DND-41 (cell line): ENCODE measurements at regions not wholly inside any gene's neighbourhood (a gene's known extent, or its start where the extent isn't known, plus 50 kb on each side); places are given as distances from the start of the nearest gene placed in this dataset.

Experiments
- ATAC-seq: fragments of 200-7000 bp; cut with Tn5 transposase; 3 replicates; pipeline ENCODE4 v1.9.1; 2021; ENCODE audit warnings: low read depth; ENCODE audit not compliant: insufficient read depth
- DNase-seq: peaks from one replicate; pipeline ENCODE4 v3.0.0-alpha.2; 2020
- H2AFZ ChIP-seq: 2 replicates; pipeline ENCODE4 v1.6.0; 2012; ENCODE audit warnings: low read depth, low read length
- H3K27ac ChIP-seq: 2 replicates; pipeline ENCODE4 v1.5.1; 2012; ENCODE audit warnings: low read length, inconsistent platforms
- H3K27me3 ChIP-seq: fragments of 200-600 bp; sonication (generic); 2 replicates; pipeline ENCODE4 v1.6.0; 2012; ENCODE audit warnings: low read length, mild to moderate bottlenecking, inconsistent platforms; ENCODE audit not compliant: insufficient read depth, poor library complexity
- H3K36me3 ChIP-seq: 2 replicates; pipeline ENCODE4 v1.5.1; 2012; ENCODE audit warnings: low read length, inconsistent platforms; ENCODE audit not compliant: insufficient read depth
- H3K4me1 ChIP-seq: 2 replicates; pipeline ENCODE4 v1.5.1; 2012; ENCODE audit warnings: mild to moderate bottlenecking, low read length; ENCODE audit not compliant: insufficient read depth
- H3K4me2 ChIP-seq: 2 replicates; pipeline ENCODE4 v1.6.0; 2012; ENCODE audit warnings: mild to moderate bottlenecking, moderate library complexity, low read length, inconsistent platforms; ENCODE audit not compliant: insufficient read depth
- H3K4me3 ChIP-seq, 2 experiments: fragments of 200-600 bp in 1 of 2; shearing (Covaris generic) in 1 of 2; 2 replicates each; pipeline ENCODE4 v1.5.1; 2012 to 2016; ENCODE audit warnings: inconsistent platforms in 2 of 2, low read length in 2 of 2, mild to moderate bottlenecking in 2 of 2, low read depth in 1 of 2, moderate library complexity in 1 of 2
- H3K79me2 ChIP-seq: 2 replicates; pipeline ENCODE4 v1.6.0; 2012; ENCODE audit warnings: low read length, inconsistent platforms; ENCODE audit not compliant: insufficient read depth
- H3K9ac ChIP-seq: 2 replicates; pipeline ENCODE4 v1.6.0; 2012; ENCODE audit warnings: low read depth, mild to moderate bottlenecking, inconsistent platforms, low read length, moderate library complexity
- H3K9me3 ChIP-seq: 2 replicates; pipeline ENCODE4 v1.5.1; 2012; ENCODE audit warnings: low read length, moderate library complexity, mild to moderate bottlenecking, inconsistent platforms; ENCODE audit not compliant: insufficient read depth, severe bottlenecking
- H4K20me1 ChIP-seq: 2 replicates; pipeline ENCODE4 v1.6.0; 2012; ENCODE audit warnings: low read length; ENCODE audit not compliant: insufficient read depth
- EZH2 ChIP-seq: IDR thresholded peaks from 3 replicates; pipeline ENCODE4 v1.6.1; 2012; ENCODE audit warnings: borderline replicate concordance, low read depth, mild to moderate bottlenecking, moderate library complexity, low read length, inconsistent platforms; ENCODE audit not compliant: severe bottlenecking
- TF ChIP-seq, protein P1 (sequence below): IDR thresholded peaks from 2 replicates; pipeline ENCODE4 v1.5.1; 2012; ENCODE audit warnings: borderline replicate concordance, low read length, moderate library complexity, mild to moderate bottlenecking; ENCODE audit not compliant: poor library complexity, severe bottlenecking; ENCODE audit errors: extremely low read depth

DNA sequence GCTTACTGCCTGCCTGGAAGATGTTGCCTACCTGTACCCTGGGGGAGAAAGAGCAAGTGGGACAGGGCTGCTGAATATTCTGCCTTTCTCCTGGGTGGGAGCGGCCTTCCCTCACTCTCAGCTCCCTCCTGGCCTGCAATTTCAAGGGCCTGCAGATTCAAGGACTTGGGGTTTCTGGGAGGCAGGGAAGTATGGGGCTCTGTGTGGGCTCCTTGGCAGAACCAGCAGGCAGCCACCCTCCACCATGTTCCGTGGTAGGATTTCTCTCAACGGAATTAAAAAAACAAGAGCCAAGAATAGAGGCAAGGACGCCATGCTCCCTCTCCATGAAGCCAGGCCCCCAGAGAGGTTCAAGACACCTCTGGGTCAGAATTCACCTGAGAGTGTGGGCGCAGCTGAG is 127.7 kb downstream of the NAV1 start:
- no peak overlapping the region for H3K27ac ChIP-seq
- no peak overlapping the region for H3K4me3 ChIP-seq
- H3K36me3 ChIP-seq: no peaks in the 10 kb centered on the region
- DNase-seq: no peak
- H3K79me2 ChIP-seq: no peaks in the 10 kb centered on the region
- ATAC-seq: no peak
- H2AFZ ChIP-seq: no peak overlapping the region
- no peaks in the 10 kb centered on the region for H3K4me1 ChIP-seq
- peaks cover 9% of the 10 kb centered on the region for H3K27me3 ChIP-seq
- H4K20me1 ChIP-seq: no peaks in the 10 kb centered on the region
- TF ChIP-seq, protein P1, sequence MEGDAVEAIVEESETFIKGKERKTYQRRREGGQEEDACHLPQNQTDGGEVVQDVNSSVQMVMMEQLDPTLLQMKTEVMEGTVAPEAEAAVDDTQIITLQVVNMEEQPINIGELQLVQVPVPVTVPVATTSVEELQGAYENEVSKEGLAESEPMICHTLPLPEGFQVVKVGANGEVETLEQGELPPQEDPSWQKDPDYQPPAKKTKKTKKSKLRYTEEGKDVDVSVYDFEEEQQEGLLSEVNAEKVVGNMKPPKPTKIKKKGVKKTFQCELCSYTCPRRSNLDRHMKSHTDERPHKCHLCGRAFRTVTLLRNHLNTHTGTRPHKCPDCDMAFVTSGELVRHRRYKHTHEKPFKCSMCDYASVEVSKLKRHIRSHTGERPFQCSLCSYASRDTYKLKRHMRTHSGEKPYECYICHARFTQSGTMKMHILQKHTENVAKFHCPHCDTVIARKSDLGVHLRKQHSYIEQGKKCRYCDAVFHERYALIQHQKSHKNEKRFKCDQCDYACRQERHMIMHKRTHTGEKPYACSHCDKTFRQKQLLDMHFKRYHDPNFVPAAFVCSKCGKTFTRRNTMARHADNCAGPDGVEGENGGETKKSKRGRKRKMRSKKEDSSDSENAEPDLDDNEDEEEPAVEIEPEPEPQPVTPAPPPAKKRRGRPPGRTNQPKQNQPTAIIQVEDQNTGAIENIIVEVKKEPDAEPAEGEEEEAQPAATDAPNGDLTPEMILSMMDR: no peak
- no peak for TF ChIP-seq EZH2
- no peaks in the 10 kb centered on the region for H3K9me3 ChIP-seq
- no peak overlapping the region for H3K9ac ChIP-seq
- no peak overlapping the region for H3K4me2 ChIP-seq

DNA sequence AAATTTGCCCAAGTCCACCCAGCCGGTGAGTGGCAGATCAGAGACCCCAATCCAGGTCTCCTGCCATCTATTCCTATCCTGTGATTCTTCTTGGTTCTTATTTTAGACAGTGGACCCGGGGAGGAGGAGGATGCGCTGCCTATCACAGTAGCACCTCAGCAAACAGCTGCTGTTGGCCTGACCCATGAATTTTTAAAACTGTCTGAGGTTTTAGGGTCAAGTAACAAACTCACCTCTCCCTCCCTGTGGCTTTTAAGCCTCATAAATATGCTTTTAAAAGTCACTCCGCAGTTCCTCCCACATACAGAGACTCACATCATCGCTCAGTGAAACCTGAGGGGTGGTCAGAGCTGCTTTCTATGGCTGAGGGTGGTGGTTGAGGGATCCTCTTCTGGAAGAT is 128.6 kb downstream of the NAV1 start:
- no peaks in the 10 kb centered on the region for H3K4me1 ChIP-seq
- H3K9me3 ChIP-seq: no peaks in the 10 kb centered on the region
- peaks cover 9% of the 10 kb centered on the region for H3K27me3 ChIP-seq
- H3K36me3 ChIP-seq: no peaks in the 10 kb centered on the region
- H4K20me1 ChIP-seq: no peaks in the 10 kb centered on the region
- H3K4me3 ChIP-seq: no peak overlapping the region
- no peak overlapping the region for H3K4me2 ChIP-seq
- H3K27ac ChIP-seq: no peak overlapping the region
- TF ChIP-seq EZH2: no peak
- TF ChIP-seq, protein P1: no peak
- DNase-seq (no peak), ATAC-seq (no peak)
- H3K9ac ChIP-seq: no peak overlapping the region
- H3K79me2 ChIP-seq: no peaks in the 10 kb centered on the region
- H2AFZ ChIP-seq: no peak overlapping the region

DNA sequence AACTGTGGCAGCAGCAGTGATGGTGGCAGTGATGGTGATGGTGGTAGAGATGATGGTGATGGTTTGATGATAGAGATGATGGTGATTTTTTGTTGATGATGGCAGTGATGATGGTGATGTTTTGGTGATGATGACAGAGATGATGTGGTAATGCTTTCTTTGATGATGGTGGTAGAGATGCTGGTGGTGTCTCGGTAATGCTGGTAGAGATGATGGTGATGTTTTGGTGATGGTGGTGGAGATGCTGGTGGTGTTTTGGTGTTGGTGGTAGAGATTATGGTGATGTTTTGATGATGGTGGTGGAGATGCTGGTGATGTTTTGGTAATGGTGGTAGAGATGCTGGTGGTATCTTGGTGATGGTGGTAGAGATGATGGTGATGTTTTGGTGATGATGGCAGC is 131.6 kb downstream of the NAV1 start:
- H2AFZ ChIP-seq: no peak overlapping the region
- H3K4me1 ChIP-seq: no peaks in the 10 kb centered on the region
- TF ChIP-seq, protein P1: no peak
- TF ChIP-seq EZH2: no peak
- H4K20me1 ChIP-seq: no peaks in the 10 kb centered on the region
- H3K4me2 ChIP-seq: no peak overlapping the region
- no peak for DNase-seq
- no peaks in the 10 kb centered on the region for H3K79me2 ChIP-seq
- H3K27ac ChIP-seq: no peak overlapping the region
- no peak overlapping the region for H3K4me3 ChIP-seq
- ATAC-seq: no peak
- no peaks in the 10 kb centered on the region for H3K36me3 ChIP-seq
- no peaks in the 10 kb centered on the region for H3K9me3 ChIP-seq
- H3K27me3 ChIP-seq: peaks cover 8% of the 10 kb centered on the region
- no peak overlapping the region for H3K9ac ChIP-seq

GRCh38 chr1:201672685-201673084 is 133.8 kb downstream of the NAV1 start:
- no peaks in the 10 kb centered on the region for H3K36me3 ChIP-seq
- no peaks in the 10 kb centered on the region for H3K79me2 ChIP-seq
- no peak for DNase-seq
- no peak overlapping the region for H3K27ac ChIP-seq
- no peaks in the 10 kb centered on the region for H3K4me1 ChIP-seq
- H2AFZ ChIP-seq: no peak overlapping the region
- no peaks in the 10 kb centered on the region for H4K20me1 ChIP-seq
- no peak overlapping the region for H3K4me3 ChIP-seq
- H3K9me3 ChIP-seq: no peaks in the 10 kb centered on the region
- no peak for ATAC-seq
- H3K4me2 ChIP-seq: no peak overlapping the region
- peaks cover 6% of the 10 kb centered on the region for H3K27me3 ChIP-seq
- TF ChIP-seq, protein P1: no peak
- H3K9ac ChIP-seq: no peak overlapping the region
